GDM1 (cell line): ENCODE measurements at regions not wholly inside any gene's neighbourhood (a gene's known extent, or its start where the extent isn't known, plus 50 kb on each side); places are given as distances from the start of the nearest gene placed in this dataset.
"Not testable (repeated sequence)": the region's sequence is repeated elsewhere in the genome, so short reads cannot be mapped to it uniquely, and the experiment has no call there.

ENCODE experiments used
- DNase-seq: peaks from one replicate; lab custom pipeline; 2025; lab: John Stamatoyannopoulos, UW

- DNase-seq: no peak
Measured at GRCh38 chr12:111248236-111249017, 120.5 kb downstream of the PHETA1 start.

DNA sequence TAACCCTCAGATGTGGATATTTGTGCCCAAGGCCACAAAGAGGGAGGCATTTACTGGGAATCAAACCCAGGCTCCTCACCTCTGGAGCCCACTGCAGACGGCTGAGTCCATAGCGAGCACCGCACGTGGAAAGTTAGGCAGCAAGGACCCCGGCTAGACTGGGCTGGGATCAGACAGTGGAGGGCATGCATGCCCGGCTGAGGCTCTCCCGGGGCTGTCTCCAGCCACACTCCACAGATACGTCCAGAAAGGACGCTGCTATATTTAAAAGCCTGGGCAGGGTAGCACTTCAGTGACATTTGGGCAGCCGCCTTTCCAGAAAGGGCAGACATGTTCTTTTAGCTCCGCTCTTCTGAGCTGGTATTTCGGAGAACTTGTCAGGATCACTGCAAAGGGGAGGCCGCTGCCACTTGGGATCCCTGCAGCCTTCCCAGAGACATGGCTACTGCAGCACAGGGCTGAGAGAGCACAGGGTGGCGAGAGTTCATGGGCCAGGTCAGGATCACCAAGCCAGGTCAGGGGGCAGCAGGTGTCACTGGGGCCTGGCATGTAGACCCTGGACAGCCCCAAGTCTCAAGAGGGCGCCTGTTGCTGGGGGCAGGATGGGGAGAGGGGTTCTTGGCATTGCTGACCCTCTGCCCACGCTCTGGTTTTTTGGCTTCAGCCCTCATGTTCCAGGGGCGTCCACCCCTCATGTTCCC is 121.7 kb downstream of the PHETA1 start:
- DNase-seq: no peak

- no peak for DNase-seq
Measured at GRCh38 chr12:111246477-111247011, 122.4 kb downstream of the PHETA1 start.

DNA sequence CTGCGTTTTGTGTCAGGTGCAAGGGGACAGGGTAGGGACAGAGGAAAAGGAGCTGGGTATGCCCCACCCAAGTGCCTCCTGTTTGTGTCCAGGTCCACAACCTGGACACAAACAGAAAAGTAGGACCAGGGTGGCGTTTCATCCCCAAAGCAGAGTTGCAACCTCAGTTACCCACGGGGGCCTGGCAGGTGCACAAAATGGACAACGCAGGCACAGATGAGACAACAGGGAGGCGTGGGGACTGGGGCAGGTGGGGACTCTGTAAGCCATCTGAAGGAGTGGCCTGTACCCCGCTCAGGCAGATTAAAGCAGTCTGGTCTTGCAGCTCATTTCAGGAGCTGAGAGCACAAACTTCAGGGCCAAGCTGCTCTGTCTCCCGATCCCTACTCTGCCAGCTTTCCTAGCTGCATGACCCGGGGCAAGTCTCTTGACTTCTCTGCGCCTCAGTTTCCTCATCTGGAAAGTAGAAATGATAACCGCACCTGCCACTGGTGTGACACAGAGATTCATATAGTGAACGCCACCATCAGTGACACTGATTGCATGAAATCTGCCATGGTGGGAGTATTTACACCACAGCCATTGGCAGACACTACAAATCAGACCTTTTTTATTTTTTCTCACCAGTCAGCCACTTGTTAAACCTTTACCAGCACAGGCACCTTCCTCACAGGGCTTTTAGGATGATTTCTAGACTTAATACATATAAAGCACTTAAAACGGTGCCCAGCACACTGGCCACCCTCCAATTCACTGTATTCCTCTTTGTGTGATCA is 123.0 kb downstream of the PHETA1 start:
- DNase-seq: no peak

DNA sequence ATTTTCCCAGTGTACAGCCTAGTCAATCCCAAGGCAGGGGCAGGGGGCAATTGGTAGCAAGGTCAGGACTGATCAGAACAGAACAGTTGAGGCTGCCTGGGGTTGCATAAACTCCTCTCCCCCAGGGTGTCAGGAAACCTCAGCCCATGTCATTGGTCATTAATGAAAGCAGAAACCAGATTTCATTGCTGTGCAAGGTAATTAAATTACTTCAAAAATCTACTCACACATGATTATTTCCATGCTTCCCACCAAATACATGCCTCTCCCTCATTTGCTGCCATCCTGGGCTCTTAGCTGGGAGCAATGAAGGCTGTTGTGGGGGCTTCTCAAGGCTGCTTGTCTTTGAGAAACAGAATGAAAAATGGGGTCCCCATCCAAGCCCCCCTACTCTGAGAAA is 124.2 kb downstream of the PHETA1 start:
- no peak for DNase-seq

DNA sequence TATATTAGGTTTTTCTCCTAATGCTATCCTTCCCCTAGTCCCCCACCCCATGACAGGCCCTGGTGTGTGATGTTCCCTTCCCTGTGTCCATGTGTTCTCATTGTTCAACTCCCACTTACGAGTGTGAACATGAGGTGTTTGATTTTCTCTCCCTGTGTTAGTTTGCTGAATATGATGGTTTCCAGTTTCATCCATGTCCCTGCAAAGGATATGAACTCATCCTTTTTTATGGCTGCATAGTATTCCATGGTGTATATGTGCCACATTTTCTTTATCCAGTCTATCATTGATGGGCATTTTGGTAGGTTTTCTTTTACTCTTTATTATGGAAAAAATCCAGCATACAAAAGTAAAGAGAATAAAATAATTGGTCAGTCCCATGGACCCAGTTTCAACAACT is 126.1 kb downstream of the PHETA1 start:
- DNase-seq: not testable (repeated sequence)

DNA sequence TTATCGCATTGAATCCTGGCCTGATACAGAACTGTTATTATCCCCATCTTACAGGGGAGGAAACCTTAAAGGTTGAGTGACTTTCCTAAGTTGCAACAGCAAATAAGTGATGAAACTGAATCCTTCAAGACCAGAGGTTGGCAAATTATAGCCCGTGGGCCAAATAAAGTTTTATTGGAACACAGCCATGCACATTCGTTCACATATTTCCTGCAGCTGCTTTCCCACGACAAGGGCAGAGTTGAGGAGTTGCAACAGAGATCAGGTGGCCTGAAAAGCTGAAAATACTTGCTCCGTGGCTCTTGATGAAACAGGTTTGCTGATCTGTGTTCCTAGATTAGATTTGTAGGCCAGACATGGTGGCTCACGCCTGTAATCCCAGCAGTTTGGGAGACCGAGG is 126.7 kb downstream of the PHETA1 start:
- no peak for DNase-seq

DNA sequence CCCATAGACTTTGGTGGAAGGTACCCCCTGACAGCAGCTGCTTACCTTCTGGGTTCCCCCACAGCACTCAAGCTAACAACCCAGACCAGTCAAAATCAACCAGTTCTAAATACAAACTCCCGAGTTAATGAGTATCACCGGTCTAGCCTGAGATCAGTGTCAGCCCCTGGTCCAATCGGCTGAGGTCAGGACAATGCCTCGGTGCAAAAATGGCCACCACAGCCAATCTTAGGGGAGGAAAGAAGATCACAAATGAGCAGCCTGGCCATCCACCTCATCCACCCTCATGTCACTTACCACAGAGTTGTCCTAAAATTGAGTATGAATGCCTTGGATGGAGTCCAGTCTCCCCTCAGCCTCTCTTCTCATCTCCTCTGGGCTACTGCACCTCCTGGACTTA is 128.5 kb downstream of the PHETA1 start:
- DNase-seq: no peak

- DNase-seq: no peak
Measured at GRCh38 chr12:111239235-111239634, 129.7 kb downstream of the PHETA1 start.

DNA sequence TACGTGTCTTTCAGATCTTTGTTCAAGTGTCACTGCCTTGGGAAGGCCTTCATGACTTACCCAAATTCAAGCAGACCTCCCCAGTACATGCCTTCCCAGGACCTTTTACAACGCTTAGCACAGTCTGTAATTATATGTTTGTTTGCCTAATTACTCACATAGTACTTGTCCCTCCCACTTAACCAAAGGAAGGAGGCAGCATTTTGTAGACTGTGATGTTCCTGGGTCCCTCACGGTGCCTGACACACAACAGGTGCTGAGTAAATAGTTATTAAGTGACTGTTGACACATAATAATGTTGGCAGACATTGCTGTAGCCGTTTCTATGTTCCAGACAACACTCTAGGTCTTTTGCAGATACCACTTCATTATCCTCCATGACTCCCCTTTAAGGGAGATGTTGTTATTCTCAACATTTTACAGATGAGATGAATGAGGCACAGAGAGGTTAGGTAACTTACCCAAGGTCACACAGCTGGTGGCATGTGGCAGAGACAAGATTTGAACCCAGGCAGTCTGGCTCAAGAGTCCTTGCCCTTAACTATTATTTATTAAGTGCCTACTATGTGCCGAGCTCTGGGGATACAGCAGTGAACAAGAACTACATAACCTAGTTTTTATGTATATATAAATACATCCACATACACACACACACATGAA is 130.7 kb downstream of the PHETA1 start:
- DNase-seq: no peak

GRCh38 chr12:111234491-111234890 is 134.4 kb downstream of the PHETA1 start:
- DNase-seq: not testable (repeated sequence)

DNA sequence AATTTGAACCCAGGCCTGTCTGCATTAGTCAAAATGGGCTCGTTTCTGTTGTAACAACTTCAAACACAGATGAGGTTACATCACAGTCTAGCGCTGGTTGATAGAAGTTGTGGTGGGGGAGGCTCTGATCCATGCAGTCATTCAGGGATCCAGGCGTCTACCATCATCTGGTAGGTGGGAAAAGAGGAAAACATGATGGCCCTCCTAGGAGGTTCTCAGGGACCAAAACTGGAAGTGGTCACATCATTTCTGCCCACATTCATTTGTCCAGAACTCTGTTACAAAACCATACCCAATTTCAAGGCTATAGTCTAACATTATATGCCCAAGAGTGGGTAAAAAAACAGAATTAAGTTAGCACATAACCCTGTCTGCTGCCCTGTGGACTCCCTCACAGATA is 135.1 kb downstream of the PHETA1 start:
- DNase-seq: no peak

DNA sequence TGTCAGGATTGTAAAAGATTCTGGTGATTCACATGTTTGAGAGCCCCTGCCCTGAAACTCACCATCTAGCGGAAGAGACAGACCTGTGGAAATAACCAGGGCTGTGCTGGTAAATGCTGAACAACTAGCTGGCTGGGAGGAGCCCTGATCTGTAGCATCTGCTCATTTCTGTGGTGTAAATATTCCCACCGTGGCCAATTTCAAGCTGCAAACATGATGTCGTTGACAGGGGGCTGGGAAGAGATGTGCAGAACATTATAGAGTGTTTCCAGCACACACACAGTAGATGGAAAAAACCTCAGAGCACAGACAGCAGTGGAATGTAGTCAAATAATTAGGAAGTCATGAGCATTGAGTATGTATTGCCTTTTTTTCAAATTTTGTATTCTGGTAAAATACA is 138.2 kb downstream of the PHETA1 start:
- no peak for DNase-seq

DNA sequence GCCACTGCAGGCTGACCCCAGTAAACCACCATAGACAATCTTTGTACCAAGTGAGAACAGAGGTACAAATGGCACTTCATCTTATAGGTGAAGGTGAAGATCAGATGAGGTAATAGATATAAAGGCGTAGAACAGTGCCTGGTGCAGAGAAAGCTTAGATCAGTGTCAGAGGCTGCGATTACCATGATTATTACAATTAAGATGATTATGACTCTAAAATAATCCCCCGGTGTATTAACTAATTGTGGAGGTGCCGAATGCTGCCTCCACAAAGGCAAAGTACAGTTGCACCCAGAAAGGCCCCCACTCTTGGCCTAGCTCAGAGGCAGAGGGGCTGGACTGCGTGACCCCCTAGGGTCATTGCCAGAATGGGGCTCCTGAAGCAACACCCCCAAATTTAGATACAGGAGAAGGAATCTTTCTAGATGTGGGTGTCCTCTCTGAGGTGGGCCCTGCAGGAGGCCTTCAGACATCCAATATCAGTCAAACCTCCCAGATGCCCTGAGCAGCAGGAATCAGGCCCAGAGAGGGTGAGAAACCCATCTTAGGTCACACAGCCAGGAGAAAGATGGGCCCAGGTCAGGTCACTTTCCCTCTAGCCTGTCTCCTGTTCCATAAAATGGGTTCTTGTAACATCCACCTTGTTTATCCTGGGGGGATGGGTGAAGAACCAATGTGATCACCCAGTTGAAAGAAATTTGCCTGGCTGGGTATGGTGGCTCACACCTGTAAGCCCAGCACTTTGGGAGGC is 139.8 kb downstream of the PHETA1 start:
- no peak for DNase-seq

DNA sequence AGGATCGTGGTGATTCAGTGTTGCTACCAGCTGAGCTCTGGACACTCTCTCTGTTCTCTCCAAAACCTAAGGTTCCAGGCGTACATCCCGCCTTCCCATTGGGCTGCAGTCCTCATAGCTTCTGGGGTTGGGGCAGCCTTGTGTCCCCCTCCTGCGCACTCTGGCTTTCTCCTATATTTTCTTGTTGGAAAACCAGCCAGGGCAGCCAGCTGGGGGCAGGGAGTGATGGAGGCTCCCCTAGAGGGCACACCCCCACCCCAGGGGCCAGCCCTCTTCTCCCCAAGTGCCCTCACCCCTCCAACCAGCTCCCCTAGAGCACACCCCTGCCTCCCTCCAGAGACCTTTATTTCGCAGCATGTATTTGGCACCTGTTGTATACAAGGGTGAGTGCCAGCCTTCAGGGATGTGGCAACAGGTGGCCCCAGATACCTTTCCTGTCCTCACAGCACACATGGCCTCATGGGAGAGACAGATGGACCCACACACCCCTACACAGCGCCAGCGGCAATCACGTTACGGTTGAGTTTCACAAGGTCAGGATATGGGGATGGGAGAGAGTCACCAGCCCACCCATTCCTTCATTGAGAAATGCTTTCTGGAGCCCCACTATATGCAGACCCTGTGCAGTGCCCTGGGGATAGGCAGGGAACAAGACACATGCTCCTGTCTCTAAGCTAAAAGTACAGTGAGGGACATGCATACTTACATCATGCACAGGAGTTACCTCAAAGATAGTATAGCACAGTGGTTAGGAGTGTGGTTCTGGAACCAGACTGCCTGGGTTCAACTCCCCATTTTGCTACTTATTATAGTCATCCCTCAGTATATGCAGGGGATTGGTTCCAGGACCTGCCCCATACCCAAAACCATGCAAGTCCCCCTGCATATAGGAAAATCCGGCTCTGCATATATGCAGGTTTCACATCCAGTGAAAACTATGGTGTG is 141.1 kb downstream of the PHETA1 start:
- DNase-seq: no peak

DNA sequence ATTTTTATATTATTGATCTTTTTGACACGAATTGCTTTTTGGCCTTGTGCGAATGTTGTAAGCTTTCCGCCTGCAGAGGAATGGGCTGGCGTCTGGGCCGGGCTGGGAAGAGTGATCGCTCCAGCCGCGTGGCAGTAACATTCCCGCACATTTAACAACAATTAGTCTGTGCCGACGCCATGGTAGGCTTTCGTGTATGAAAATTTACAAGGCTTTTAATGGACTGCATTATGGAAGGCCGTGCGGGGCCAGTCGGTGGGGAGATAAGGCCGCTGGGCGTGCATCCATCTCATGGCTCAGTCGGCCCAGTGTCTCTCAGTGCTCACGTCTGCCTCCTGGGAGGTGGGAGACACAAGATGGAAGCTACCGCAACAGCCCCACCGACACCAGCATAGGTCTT is 142.2 kb downstream of the PHETA1 start:
- no peak for DNase-seq

GRCh38 chr12:111225307-111225706 is 143.6 kb downstream of the PHETA1 start:
- no peak for DNase-seq

DNA sequence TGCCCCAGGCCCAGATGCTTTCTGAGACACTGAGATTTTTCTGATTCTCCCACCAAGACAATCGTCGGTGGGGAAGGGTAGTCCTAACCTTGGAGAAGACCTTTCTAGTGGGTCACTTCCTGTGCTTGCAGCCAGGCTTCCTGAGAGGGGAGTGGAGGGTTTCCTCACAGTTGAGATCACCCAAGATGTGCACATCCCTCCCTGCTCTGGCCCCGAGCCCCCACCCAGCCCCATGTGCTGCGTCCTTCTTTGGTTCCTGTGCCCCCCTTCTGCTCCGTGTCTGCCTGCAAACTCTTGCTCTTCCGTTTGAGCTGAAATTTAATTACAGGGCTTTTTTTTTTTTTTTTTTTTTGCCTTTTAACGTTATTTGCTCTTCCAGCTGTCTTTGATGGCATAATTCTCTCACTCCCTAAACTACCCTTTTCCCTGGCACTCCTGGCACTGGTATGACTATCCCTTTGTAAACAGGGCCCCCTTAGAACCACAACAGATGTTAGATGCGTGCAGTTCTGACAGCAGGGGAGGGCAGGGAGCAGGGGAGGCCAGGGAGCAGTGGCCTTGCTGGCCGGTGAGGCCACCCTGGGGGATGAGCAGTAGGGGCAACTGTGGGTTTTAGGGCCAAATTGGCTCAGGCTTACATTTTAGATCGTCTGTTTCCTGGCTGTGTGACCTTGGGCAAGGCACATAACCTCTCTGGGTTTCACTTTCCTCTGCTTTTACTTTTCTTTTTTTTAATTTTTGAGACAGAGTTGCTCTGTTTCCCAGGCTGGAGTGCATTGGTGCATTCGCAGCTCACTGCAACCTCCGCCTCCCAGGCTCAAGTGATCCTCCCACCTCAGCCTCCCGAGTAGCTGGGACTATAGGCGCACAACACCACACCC is 144.5 kb downstream of the PHETA1 start:
- DNase-seq: no peak

- DNase-seq: no peak
Measured at GRCh38 chr12:111222523-111222922, 146.4 kb downstream of the PHETA1 start.
